Thoracic aorta (tissue), 2 donors: ENCODE measurements at regions not wholly inside any gene's neighbourhood (a gene's known extent, or its start where the extent isn't known, plus 50 kb on each side); places are given as distances from the start of the nearest gene placed in this dataset.

ENCODE experiments used
- ATAC-seq: fragments of 150-250 bp; one replicate; pipeline ENCODE4 v1.8.0; 2017; ENCODE audit warnings: low read depth; ENCODE audit not compliant: insufficient number of reproducible peaks, low FRiP score
- DNase-seq: peaks from one replicate; pipeline ENCODE4 v3.0.0-alpha.2; 2020; ENCODE audit warnings: low spot score
- H3K27ac ChIP-seq, 2 donors: fragments of 200-600 bp; sonication (generic); 1 replicate in 1 of 2; 2 replicates in 1 of 2; pipeline ENCODE4 v1.5.1; 2016; ENCODE audit warnings: mild to moderate bottlenecking in 2 of 2, moderate library complexity in 2 of 2
- H3K27me3 ChIP-seq: fragments of 200-600 bp; sonication (generic); replicated peaks from 2 replicates; pipeline ENCODE4 v1.6.0; 2016; ENCODE audit warnings: mild to moderate bottlenecking; ENCODE audit not compliant: insufficient read depth
- H3K36me3 ChIP-seq: fragments of 200-600 bp; sonication (generic); one replicate; pipeline ENCODE4 v1.5.1; 2016
- H3K4me1 ChIP-seq, 2 donors: fragments of 200-600 bp; sonication (generic); 1 replicate in 1 of 2; 2 replicates in 1 of 2; pipeline versions ENCODE4 v1.5.1 to v1.6.0; 2016; ENCODE audit warnings: low read depth in 2 of 2, mild to moderate bottlenecking in 1 of 2; ENCODE audit not compliant: control insufficient read depth in 1 of 2
- H3K4me3 ChIP-seq: fragments of 200-600 bp; sonication (generic); 2 replicates; pipeline ENCODE4 v1.5.1; 2016; ENCODE audit warnings: mild to moderate bottlenecking
- H3K9me3 ChIP-seq: fragments of 200-600 bp; sonication (generic); 2 replicates; pipeline ENCODE4 v1.5.1; 2016
- CTCF ChIP-seq: fragments of 200-600 bp; sonication (generic); IDR thresholded peaks from one replicate; pipeline ENCODE4 v1.5.1; 2019; ENCODE audit warnings: antibody characterized with exemption

GRCh38 chr5:156148301-156148700, 178.7 kb upstream of the SGCD start:
- Histone ChIP-seq H3K4me3 (no peak overlapping the region), H3K27me3 (no peaks in the 10 kb centered on the region), H3K27ac (no peak overlapping the region), H3K36me3 (no peaks in the 10 kb centered on the region), H3K4me1 (no peaks in the 10 kb centered on the region), H3K9me3 (no peaks in the 10 kb centered on the region)
- ATAC-seq (no peak), DNase-seq (no peak)
- TF ChIP-seq CTCF: no peak

GRCh38 chr5:156149213-156149612, 177.8 kb upstream of the SGCD start:
- Histone ChIP-seq H3K4me1 (no peaks in the 10 kb centered on the region), H3K27ac (no peak overlapping the region), H3K36me3 (no peaks in the 10 kb centered on the region), H3K9me3 (no peaks in the 10 kb centered on the region), H3K4me3 (no peak overlapping the region), H3K27me3 (no peaks in the 10 kb centered on the region)
- DNase-seq: no peak
- no peak for TF ChIP-seq CTCF
- no peak for ATAC-seq

- Histone ChIP-seq H3K4me1 (no peaks in the 10 kb centered on the region), H3K27ac (no peak overlapping the region), H3K4me3 (no peak overlapping the region), H3K27me3 (no peaks in the 10 kb centered on the region), H3K9me3 (no peaks in the 10 kb centered on the region), H3K36me3 (no peaks in the 10 kb centered on the region)
- DNase-seq: no peak
- no peak for ATAC-seq
- TF ChIP-seq CTCF: no peak
Observed at GRCh38 chr5:156153602-156154001, 173.4 kb upstream of the SGCD start.

DNA sequence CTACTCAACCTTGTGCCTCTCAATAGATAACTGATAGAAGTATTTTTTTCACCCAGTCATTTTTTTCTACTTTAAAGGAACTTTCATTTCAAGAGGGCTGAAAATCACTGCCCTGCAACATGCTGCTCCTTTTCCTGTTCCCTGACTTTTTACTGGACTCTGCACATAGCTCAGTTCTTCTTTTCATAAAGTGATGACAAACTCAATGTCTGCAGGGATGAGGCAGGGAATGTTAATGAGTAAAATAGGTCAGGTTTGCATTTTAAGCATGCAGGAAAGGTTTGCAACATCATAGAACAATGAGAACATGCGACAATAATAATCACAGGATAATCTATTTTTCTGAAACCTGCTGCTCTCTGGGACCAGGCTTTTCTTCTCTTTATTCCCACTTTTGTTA, 172.2 kb upstream of the SGCD start:
- no peaks in the 10 kb centered on the region for H3K9me3 ChIP-seq
- no peak overlapping the region for H3K4me3 ChIP-seq
- no peak for TF ChIP-seq CTCF
- no peak overlapping the region for H3K27ac ChIP-seq
- no peaks in the 10 kb centered on the region for H3K36me3 ChIP-seq
- H3K27me3 ChIP-seq: no peaks in the 10 kb centered on the region
- DNase-seq (no peak), ATAC-seq (no peak)
- H3K4me1 ChIP-seq: no peaks in the 10 kb centered on the region

GRCh38 chr5:156155598-156155997, 171.4 kb upstream of the SGCD start:
- H3K27me3 ChIP-seq: no peaks in the 10 kb centered on the region

More at GRCh38 chr5:156155598-156155997, 171.4 kb upstream of the SGCD start:
- ATAC-seq (no peak), DNase-seq (no peak)
- no peak overlapping the region for H3K27ac ChIP-seq
- no peaks in the 10 kb centered on the region for H3K36me3 ChIP-seq
- TF ChIP-seq CTCF: no peak
- no peaks in the 10 kb centered on the region for H3K9me3 ChIP-seq
- H3K4me3 ChIP-seq: no peak overlapping the region
- H3K4me1 ChIP-seq: no peaks in the 10 kb centered on the region
